SK-N-SH treated with all-trans-retinoic acid at 6 μM for 48 hours (cell line): ENCODE measurements at regions not wholly inside any gene's neighbourhood (a gene's known extent, or its start where the extent isn't known, plus 50 kb on each side); places are given as distances from the start of the nearest gene placed in this dataset.

ENCODE experiments used
- ATAC-seq: fragments of 200-7000 bp; cut with Tn5 transposase; 3 replicates; pipeline ENCODE4 v1.9.1; 2020; ENCODE audit warnings: mild to moderate bottlenecking, moderate library complexity
- ARNTL ChIP-seq: fragments of 450-650 bp; formaldehyde crosslinking; IDR thresholded peaks from 2 replicates; pipeline ENCODE4 v1.5.0; 2020; ENCODE audit warnings: low read depth, mild to moderate bottlenecking, moderate library complexity, borderline replicate concordance
- BACH2 ChIP-seq: fragments of 250-450 bp; sonication (Bioruptor Pico); IDR thresholded peaks from 2 replicates; pipeline ENCODE4 v1.9.0; 2021; ENCODE audit warnings: mild to moderate bottlenecking, borderline replicate concordance
- CSDC2 ChIP-seq: fragments of 250-450 bp; sonication (Bioruptor Pico); IDR thresholded peaks from 2 replicates; pipeline ENCODE4 v1.5.0; 2020; ENCODE audit warnings: mild to moderate bottlenecking, moderate library complexity
- ESRRG ChIP-seq: fragments of 250-450 bp; sonication (Bioruptor Pico); IDR thresholded peaks from 2 replicates; pipeline ENCODE4 v1.6.1; 2021; ENCODE audit warnings: mild to moderate bottlenecking
- GLIS3 ChIP-seq: fragments of 250-450 bp; sonication (Bioruptor Pico); IDR thresholded peaks from 2 replicates; pipeline ENCODE4 v1.5.0; 2020; ENCODE audit warnings: mild to moderate bottlenecking, moderate library complexity
- ISL1 ChIP-seq: fragments of 250-450 bp; sonication (Bioruptor Pico); IDR thresholded peaks from 2 replicates; pipeline ENCODE4 v2.1.2; 2022; ENCODE audit warnings: mild to moderate bottlenecking, moderate library complexity
- OSR1 ChIP-seq: fragments of 250-450 bp; sonication (Bioruptor Pico); IDR thresholded peaks from 2 replicates; pipeline ENCODE4 v1.8.0; 2022; ENCODE audit warnings: moderate library complexity, mild to moderate bottlenecking, inconsistent platforms
- PATZ1 ChIP-seq: fragments of 250-450 bp; sonication (Bioruptor Pico); IDR thresholded peaks from 2 replicates; pipeline ENCODE4 v1.8.0; 2020; ENCODE audit warnings: mild to moderate bottlenecking, moderate library complexity, borderline replicate concordance
- PPARA ChIP-seq: fragments of 250-450 bp; sonication (Bioruptor Pico); IDR thresholded peaks from 2 replicates; pipeline ENCODE4 v1.5.0; 2020; ENCODE audit warnings: mild to moderate bottlenecking, borderline replicate concordance
- RARB ChIP-seq: fragments of 250-450 bp; sonication (Bioruptor Pico); IDR thresholded peaks from 2 replicates; pipeline ENCODE4 v1.8.0; 2021; ENCODE audit warnings: mild to moderate bottlenecking, moderate library complexity
- SNAI2 ChIP-seq: fragments of 250-450 bp; sonication (Bioruptor Pico); IDR thresholded peaks from 2 replicates; pipeline ENCODE4 v1.5.0; 2020; ENCODE audit warnings: mild to moderate bottlenecking, moderate library complexity
- TCF4 ChIP-seq: fragments of 250-450 bp; sonication (Bioruptor Pico); IDR thresholded peaks from 2 replicates; pipeline ENCODE4 v1.8.0; 2021; ENCODE audit warnings: mild to moderate bottlenecking, moderate library complexity, borderline replicate concordance
- TOX ChIP-seq: fragments of 250-450 bp; sonication (Bioruptor Pico); IDR thresholded peaks from 2 replicates; pipeline ENCODE4 v1.8.0; 2021; ENCODE audit warnings: mild to moderate bottlenecking, moderate library complexity, borderline replicate concordance
- TSHZ2 ChIP-seq: fragments of 250-450 bp; sonication (Bioruptor Pico); IDR thresholded peaks from 2 replicates; pipeline ENCODE4 v1.5.0; 2020; ENCODE audit warnings: mild to moderate bottlenecking, moderate library complexity
- ZFP3 ChIP-seq: fragments of 250-450 bp; sonication (Bioruptor Pico); IDR thresholded peaks from 2 replicates; pipeline ENCODE4 v1.5.0; 2020; ENCODE audit warnings: mild to moderate bottlenecking, moderate library complexity
- ZFP30 ChIP-seq: fragments of 450-650 bp; formaldehyde crosslinking; IDR thresholded peaks from 2 replicates; pipeline ENCODE4 v1.5.0; 2022; ENCODE audit warnings: mild to moderate bottlenecking, moderate library complexity
- ZNF565 ChIP-seq: fragments of 450-650 bp; formaldehyde crosslinking; conservative IDR thresholded peaks from 2 replicates; pipeline ENCODE4 v1.5.0; 2020; ENCODE audit warnings: low read depth, mild to moderate bottlenecking, moderate library complexity
- ZNF70 ChIP-seq: fragments of 450-650 bp; formaldehyde crosslinking; IDR thresholded peaks from 2 replicates; pipeline ENCODE4 v1.5.0; 2020; ENCODE audit warnings: mild to moderate bottlenecking, moderate library complexity
- ZNF8 ChIP-seq: fragments of 450-650 bp; formaldehyde crosslinking; IDR thresholded peaks from 2 replicates; pipeline ENCODE4 v1.5.0; 2020; ENCODE audit warnings: mild to moderate bottlenecking, moderate library complexity
- TF ChIP-seq, protein P1 (sequence below): fragments of 250-450 bp; sonication (Bioruptor Pico); IDR thresholded peaks from 2 replicates; pipeline ENCODE4 v1.8.0; 2021; ENCODE audit warnings: low read depth, mild to moderate bottlenecking, moderate library complexity, borderline replicate concordance
- TF ChIP-seq, protein P2 (sequence below): fragments of 250-450 bp; sonication (Bioruptor Pico); IDR thresholded peaks from 2 replicates; pipeline ENCODE4 v1.5.1; 2021; ENCODE audit warnings: mild to moderate bottlenecking, moderate library complexity

GRCh38 chr5:118675247-118675646, 313.1 kb downstream of the DTWD2 start:
- TF ChIP-seq GLIS3 (CRISPR knock-in tag) (no peak), ZNF565 (no peak), ZNF70 (no peak), ZFP30 (CRISPR knock-in tag) (no peak), ISL1 (CRISPR knock-in tag) (no peak), ESRRG (CRISPR knock-in tag) (no peak), ZNF8 (no peak), TSHZ2 (CRISPR knock-in tag) (no peak)
- TF ChIP-seq, protein P1, sequence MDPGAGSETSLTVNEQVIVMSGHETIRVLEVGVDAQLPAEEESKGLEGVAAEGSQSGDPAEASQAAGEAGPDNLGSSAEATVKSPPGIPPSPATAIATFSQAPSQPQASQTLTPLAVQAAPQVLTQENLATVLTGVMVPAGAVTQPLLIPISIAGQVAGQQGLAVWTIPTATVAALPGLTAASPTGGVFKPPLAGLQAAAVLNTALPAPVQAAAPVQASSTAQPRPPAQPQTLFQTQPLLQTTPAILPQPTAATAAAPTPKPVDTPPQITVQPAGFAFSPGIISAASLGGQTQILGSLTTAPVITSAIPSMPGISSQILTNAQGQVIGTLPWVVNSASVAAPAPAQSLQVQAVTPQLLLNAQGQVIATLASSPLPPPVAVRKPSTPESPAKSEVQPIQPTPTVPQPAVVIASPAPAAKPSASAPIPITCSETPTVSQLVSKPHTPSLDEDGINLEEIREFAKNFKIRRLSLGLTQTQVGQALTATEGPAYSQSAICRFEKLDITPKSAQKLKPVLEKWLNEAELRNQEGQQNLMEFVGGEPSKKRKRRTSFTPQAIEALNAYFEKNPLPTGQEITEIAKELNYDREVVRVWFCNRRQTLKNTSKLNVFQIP: no peak
- ATAC-seq: no peak

DNA sequence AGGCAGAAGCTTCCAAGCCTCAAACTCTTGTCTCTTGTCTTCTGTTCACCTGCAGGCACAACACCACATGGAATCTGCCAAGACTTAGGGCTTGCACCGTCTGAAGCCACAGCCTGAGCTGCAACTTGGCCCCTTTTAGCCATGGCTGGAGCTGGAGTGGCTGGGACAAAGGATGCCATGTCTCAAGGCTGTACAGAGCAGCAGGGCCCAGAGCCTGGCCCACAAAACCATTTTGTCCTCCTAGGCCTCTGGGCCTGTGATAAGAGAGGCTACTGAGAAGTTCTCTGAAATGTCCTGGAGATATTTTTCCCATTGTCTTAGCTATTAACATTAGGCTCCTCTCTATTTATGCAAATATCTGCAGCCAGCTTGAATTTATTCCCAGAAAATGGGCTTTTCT, 330.8 kb downstream of the DTWD2 start:
- ATAC-seq: no peak

DNA sequence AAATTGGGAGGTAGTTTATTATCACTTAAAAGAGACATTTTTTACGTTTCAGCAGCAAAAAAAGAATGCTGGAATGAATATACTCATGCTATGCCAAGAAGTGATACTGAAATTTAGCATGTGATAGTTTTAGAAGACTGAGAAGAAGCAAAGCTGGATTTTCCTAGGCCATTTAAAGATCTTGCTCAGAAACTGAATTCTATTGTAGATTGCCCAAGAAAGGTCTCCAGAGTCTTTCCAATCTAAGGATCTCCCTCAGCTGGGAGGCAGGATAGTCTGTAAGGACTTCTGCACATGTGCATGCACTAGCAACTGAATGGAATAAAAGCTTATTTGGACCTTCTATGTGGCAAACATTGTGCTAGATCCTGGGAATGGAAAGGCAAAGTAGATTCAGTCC, 334.5 kb downstream of the DTWD2 start:
- ATAC-seq: no peak
- TF ChIP-seq, protein P1: no peak
- TF ChIP-seq ZFP3 (no peak), OSR1 (no peak), ARNTL (CRISPR knock-in tag) (no peak), ZFP30 (CRISPR knock-in tag) (no peak), TOX (no peak), TSHZ2 (CRISPR knock-in tag) (no peak), TCF4 (CRISPR knock-in tag) (no peak)
- TF ChIP-seq, all 23 proteins: peak for 0

More for the DNA sequence above, 330.8 kb downstream of the DTWD2 start:
- TF ChIP-seq ARNTL (CRISPR knock-in tag) (no peak), OSR1 (no peak), RARB (CRISPR knock-in tag) (no peak), ZNF565 (no peak), ZNF8 (no peak), PATZ1 (no peak), ISL1 (CRISPR knock-in tag) (no peak), GLIS3 (CRISPR knock-in tag) (no peak), BACH2 (CRISPR knock-in tag) (no peak), ZNF70 (no peak), PPARA (no peak), CSDC2 (CRISPR knock-in tag) (no peak), ZFP30 (CRISPR knock-in tag) (no peak), SNAI2 (CRISPR knock-in tag) (no peak)
- TF ChIP-seq, protein P1: no peak
- TF ChIP-seq, protein P2, sequence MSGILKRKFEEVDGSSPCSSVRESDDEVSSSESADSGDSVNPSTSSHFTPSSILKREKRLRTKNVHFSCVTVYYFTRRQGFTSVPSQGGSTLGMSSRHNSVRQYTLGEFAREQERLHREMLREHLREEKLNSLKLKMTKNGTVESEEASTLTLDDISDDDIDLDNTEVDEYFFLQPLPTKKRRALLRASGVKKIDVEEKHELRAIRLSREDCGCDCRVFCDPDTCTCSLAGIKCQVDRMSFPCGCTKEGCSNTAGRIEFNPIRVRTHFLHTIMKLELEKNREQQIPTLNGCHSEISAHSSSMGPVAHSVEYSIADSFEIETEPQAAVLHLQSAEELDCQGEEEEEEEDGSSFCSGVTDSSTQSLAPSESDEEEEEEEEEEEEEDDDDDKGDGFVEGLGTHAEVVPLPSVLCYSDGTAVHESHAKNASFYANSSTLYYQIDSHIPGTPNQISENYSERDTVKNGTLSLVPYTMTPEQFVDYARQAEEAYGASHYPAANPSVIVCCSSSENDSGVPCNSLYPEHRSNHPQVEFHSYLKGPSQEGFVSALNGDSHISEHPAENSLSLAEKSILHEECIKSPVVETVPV: no peak
